Activated T-cell treated with anti-CD3 and anti-CD28 coated beads for 48 hours (primary cell): ENCODE measurements at regions not wholly inside any gene's neighbourhood (a gene's known extent, or its start where the extent isn't known, plus 50 kb on each side); places are given as distances from the start of the nearest gene placed in this dataset.

Source experiments
- DNase-seq: peaks from one replicate; pipeline ENCODE4 v3.0.0-alpha.2; 2020; ENCODE audit warnings: low read depth

DNA sequence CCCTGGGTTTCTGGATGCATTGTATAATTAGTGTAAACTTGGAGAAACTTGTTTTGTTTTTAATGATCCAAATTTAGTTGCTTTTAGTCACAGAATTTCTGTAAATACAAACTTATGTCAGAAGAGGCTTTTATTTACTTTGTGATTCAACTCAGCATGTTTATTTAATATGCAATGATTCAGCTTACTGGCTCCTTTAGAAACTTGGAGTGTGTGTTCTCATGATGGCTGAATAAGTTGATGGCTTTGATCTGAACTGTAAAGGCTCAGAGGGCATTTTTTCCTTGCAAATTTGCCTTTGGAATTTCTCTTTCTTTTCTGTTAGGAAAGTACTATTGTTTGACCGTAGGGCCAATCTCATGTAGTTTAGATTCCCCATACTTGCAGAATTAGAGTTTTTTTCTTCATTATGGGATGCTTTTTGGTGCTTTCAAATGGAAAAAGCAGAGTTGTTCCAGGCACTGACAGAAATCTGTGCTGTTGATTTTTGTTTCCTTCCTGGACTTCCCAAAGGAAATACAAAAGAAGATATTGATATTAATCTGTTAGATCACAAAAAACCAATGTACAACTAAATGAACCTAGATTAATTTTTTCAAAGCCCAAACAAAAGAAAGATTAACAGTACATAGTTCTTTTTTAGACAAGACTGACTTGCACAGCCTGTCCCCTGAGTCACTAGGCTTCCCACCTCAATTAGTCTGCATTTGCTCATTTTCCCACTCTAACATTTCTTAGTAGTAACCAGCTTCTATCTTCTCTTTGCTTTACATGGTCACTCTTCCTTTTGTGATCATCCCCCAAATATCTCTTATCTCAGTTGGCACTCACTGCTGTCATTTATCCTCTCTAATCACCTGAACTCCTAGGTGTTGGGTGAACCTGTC, 96.8 kb upstream of the AGR3 start:
- no peak for DNase-seq

DNA sequence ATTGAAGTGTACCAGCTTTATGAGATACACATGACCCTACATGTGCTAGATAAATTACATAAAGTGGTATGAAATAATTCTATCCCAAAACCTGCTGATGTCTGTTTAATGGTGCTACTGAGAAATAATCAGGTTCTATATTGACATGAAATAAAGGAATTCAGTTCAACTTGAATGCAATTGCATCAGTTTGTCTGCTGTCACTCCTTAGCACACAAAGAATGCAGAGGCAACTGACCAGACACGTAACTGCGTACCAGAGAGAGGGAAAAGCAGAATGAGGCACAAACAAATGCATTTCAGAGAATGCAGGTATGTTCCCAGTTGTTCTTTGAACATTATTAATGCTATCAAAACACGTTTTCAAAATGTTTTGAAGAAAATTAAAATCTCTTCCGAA, 98.8 kb upstream of the AGR3 start:
- no peak for DNase-seq

DNA sequence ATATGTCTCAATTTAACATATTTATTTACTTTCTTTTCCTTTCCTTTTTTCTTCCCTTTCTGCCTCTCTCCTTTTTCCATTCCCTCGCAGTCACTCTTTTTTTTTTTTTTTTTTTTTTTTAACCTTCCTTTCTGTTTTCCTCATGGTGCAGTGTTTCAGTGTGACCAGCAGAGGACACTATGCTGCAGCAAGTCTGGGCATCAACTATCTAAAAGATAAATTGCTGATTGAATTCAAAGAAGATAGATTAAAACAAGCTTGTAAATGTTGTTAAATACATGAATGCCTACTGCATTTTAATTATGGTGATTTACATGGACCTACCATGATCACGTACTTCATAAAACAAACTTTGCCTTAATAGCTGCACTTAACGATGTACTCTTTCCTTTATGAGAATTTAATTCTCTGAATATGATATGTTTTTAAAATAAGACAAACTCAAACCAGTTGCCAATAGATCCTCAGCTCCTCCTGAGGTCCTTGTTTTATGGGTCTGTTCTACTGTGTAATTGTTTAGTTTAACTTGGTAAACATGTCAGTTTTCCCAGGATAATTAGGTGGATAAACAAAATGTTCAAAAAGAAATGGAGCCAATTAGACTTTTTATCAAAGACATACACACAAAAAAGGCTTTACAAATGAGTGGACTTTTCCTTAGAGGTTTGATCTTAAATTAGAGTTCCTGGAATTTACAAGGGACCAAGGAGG, 101.0 kb upstream of the AGR3 start:
- no peak for DNase-seq

DNA sequence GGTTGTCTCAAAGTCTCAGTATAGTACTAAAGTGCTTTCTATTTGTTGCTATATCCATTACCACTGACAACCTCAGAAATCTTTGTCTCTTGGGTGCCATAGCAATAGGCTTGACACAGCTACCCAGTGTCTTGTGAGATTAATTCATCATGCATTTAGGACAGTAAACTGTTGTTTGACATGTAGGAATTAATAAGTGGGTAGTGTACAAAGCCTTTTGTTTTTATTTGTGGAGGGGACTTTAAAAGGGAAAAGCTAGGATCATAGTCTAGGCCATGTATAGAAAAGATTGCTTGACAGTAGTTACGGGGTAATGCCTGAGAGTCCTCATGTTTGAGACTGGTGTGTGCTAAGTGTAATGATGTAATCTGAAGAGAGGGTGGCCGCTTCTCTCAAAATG, 102.6 kb upstream of the AGR3 start:
- DNase-seq = no peak

DNA sequence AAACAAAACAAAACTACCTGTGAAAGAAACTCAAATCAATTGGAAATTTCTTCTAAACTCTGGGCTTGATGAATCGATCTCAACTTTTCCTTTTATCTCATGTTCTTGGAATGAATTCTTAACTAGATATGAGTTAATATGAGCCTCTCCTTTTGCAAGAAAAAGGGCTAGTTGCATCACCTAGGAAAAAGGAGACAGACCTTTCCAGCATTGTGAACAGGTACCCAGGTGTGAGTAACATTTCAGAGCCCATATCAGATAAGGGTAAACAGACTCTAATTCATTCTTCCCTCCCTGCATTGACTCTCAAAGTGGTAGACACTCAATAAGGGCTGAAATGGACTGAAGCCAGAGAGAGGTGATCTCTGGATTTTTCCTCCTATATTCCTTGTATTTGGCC, 103.8 kb upstream of the AGR3 start:
- DNase-seq = no peak

DNA sequence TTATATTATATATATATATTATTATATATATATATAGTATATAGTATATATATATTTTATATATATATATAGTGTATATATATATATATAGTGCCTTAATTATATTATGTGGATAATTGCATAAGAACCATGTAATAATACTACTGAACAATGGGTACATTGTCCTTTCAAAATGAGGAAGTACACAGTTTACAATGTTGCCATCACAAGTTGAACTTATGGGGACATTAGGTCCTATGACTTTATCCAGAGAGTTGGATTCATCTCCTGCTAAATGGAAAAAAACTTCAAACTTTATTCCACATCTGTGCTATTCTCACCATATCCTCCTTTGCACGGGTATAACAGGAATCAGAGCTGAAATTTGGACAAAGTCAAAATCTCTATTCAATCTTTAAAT, 105.0 kb upstream of the AGR3 start:
- DNase-seq = no peak

DNA sequence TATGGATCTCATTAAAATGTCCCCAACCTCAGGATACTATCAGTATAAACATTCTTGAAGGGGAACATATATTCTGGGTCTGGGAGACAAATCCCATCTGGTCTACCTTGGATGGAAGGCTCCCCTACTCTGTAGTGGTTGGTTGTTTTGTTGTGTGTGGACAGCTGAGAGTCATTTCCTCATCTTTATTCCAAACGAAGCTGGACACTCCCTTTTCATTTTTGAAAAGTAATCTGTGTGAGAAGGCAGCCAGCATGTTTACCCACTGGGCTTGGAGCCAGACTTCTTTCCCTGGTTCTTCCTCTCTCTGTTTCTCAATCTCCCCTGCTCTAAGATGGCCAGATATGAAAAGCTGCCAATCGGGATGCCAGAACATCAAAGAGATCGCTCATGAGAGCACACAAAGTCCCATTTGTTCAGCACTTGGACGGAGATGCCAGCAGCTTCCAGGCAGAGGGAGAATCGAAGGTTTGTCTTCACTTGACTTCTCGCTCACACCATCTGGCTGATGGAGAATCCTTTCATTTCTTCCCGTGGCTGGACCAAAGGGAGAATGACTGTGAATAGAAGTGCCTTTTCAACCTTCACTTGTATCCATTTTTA, 108.1 kb upstream of the AGR3 start:
- no peak for DNase-seq

DNA sequence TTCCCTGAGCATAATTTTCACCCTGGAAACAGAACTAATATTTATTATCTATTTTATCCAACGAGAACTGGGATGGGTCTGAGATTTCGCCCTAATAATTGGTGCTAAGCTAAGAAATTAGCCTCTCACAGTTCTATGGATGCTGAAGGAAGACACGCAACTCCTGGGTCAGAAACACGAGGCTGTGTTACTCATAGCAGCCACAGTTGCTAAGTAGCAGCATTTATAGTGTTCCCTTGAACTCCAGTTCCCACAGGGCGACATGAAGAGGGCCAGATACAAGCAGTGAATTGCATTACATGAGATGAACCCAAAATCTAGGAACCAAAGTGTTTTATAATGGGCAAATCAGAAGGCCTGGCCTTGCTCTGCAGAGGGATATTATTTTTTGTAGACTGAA, 109.8 kb upstream of the AGR3 start:
- no peak for DNase-seq

DNA sequence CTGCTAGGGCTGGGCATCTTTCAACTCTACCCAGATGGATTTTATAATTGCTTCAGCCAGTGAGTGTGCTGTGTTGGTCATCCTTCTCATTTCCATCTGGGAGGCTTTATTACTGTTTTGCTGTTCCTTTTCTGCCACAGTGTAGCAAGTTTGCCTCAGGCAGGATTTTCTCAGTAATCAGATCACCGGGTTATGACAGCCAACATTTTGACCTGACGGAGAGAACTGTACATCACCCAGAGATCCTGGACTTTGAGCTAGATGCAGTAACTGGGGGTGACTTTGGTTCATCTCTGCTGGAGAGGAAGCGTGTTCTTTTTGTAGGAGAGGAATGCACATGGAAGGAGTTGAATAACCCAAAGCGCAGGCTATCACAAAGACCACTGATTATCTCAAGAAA, 111.8 kb upstream of the AGR3 start:
- no peak for DNase-seq

DNA sequence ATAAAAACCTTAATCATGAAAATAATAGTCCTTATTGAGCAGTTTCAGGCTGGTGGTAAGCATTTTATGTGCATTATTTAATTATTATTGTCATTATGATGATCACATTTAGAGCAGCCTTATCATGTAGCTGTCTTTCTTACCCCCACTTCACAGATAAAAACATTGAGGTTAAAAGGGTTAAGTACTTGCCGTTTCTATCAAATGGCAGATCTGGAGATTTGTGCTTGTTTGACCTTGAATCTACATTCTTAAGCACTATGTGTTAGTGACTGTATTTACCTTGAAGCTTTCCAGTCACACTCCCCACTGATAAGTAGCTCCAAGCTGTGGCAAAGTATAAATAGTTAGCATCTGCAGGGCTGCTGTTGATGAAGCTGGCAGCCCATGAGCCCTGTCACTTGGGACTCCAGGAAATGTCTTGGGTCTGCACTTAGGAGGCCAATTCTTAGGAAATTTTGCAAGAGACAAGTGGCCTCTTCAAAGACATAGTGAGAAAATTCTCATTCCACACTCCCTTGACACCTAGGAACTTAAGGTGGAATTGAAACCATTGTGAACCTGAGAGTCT, 116.8 kb upstream of the AGR3 start:
- DNase-seq = no peak

DNA sequence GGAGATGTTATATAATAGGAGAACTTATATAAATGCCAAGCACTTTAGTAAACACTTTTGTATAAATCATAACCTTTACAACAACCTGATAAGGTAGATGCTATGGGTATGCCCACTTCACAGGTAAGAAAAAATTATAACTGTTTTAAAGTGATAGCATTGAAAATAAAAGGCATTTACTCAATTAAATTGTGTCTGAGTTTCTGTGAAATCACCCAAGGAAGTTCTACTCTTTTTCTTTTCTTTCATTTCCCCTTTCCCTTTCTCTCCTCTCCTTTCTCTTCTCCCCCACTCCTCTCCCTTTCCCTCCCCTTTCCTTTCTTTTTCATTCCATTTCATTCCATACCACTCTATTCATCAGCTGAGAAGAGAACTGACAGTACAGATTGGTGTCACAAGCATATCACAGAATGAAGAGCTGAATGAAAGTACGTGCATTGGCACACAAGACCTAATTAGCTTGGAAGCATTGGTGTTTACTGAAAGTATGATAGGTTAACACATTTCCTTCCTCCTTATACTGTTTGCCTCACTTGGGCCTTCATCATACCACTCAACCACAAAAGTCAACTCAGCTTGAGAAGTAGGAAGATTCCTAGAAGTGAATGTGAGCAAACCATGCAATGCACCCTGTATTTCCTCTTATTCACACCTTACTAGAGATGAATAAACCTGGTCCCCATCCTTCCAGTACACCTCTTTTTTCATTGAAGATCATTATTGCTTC, 117.9 kb upstream of the AGR3 start:
- no peak for DNase-seq

DNA sequence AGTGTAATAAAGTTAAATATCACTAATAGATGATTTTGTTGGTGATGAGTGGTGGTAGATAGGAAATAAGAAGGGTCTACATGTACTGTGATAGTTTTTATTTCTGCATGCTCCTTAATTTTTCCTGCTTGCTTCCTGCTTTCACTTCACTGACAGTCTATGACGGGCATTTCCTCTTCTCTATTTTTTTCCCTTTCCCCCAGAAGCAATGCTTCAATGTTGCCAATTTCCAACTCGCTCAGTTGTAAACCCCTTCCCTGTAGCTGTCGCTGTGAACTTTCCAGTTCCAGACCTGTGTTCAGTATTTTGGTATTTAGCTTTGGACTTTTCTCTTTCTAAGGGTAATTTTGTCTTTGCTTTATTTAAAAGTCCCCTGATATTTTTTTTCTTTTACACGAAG, 123.5 kb upstream of the AGR3 start:
- no peak for DNase-seq

DNA sequence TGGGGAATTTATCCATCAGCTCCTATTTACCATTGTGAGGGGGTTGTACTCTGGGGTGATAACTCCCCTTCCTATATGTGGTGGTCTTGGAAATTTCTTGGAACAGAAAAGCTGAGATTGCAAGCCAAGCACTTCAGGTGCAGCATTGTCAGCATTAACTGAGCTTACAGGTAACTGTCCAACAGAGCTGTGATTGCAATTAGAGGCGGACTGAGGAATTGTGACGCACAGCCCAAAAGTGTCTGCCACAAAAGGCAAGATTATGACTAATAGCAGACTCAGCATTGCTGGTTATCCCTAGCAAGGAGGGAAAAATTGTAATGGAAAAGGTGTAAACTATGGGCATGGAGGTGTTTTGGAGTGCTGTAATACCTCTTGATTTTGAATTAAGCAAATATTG, 126.1 kb upstream of the AGR3 start:
- no peak for DNase-seq

DNA sequence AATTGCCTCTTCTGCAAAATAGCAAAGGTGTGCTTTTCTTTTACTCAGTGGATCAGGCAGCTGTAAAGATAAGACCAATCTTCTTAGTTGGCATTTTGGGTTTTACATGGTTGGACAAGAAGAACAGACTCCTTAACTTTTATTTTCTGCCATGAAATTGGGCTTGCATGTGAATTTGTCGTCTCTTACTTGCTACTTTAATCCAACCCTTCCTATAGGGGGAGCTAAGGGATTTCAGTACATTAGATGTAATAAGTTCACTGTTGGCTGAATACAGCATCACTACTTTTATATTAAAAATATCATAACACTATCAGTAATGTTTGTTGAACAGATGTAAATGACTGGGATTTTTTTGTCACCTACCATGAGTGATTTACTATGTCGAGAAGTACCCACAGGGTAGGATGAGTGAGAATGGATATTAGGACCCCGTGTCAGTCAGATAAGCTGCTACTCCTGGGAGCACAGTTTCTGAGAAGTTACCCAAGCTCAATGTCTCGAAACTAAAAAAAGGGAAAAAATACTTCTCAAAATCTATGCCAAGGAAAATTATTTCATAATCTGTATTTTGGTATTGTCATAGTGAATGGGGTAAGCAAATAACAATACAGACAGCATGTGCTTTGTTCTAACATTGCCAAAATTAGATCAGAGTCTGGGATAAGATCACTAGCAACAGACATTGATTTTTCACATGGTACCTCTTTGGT, 127.4 kb upstream of the AGR3 start:
- no peak for DNase-seq

DNA sequence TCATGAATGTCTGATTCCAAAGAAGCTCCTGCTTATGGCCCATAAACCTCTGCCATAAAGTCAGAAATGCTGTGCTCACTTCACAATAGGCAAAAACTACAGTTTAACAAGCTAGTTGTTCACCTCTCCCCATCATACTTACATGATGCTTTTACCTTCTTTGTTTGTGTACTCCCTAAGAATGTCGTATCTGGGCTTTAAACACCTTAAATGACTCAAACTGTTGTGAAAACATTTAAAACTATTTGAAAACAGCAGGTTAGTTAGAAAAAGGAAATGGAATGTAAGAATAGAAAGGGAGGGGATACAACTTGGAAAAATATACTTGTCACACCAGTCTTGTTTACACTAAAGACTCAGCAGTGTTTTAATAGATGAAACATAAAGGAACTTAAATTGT, 128.2 kb upstream of the AGR3 start:
- no peak for DNase-seq

DNA sequence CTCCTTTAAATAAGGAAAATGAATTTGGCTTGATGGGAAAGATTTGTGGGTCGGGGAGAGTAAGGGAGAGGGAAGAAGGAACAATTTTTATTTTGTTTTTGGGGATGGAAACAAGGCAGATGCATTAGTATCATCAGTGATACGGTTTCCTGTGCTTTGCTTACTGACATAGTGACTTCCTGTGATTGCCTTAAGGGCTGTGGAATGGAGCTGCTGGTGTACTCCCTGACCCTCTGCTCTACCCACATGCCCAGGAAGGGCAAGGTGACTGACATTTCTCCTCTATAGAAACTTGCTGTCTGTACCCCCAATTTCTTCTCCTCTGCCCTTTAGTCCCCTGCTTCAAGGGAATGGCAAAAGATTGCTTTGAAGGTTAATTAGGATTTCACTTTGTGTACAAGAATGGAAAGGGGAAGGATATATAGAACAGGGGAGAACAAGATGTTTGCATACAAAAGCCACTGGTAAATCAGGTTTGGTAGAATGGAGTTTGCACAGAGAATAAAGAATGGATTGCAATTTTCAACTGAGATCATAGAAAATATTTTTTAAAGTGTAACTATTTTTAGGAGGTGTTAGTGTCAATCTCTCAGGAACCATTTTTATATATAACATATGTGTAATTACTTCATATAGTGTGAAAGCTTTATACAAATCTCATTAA, 129.0 kb upstream of the AGR3 start:
- no peak for DNase-seq

DNA sequence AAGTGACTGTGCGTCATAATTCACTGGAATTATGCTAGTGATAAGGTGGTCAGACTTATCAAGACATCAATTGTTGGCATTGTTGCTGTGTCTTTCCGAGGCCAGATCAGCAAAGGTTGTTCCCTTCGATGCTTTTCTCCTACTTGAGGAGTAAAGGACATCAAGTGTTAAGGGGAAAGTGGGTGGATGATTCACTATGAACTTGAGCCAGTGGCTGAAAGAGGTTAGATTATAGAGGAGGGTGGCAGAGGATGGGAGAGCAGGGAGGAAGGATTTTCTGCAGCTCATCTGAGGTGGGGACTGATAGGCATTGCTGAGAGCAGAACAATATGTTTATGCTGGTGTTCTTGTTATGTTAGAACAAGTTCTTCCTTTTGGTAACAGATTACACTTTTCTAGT, 131.4 kb upstream of the AGR3 start:
- DNase-seq = no peak

DNA sequence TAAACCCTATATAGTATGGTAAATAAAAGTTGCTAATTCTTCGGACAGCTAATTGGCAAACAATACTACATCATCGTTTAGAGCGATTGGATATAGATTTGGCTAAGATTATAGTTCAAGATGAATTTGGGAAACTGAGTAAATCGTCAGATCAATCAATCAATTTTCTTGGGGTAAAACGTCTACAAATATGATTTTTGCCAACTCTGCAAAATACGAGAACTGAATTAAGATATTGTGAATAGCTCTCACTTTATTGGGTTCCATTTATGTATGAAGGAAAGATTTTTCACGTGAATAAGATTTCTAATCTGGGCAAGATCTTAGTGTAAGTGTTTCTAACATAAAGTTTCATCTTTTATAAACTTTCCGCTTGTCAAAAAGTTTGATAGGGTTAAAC, 132.9 kb upstream of the AGR3 start:
- no peak for DNase-seq

DNA sequence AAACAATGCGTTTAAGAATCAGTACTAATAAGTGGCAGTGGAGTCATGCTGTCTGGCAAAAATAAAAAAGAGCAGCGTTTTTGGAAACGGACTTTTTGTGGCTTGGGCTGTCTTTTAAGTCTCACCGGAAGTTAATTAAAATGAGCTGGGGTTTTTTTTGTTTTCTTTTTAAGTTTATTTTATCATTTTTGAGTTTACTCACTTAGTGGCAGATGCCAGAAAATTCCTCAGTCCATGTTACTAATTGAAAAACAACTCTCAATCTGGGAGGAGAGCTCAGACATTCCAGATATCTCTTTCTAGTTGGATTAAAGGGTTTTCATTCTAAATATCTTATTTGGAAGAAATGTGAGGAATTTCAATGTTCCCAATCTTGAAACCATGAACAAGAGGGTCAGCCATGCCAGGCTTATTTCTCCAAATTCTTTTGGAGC, 133.8 kb upstream of the AGR3 start:
- no peak for DNase-seq

DNA sequence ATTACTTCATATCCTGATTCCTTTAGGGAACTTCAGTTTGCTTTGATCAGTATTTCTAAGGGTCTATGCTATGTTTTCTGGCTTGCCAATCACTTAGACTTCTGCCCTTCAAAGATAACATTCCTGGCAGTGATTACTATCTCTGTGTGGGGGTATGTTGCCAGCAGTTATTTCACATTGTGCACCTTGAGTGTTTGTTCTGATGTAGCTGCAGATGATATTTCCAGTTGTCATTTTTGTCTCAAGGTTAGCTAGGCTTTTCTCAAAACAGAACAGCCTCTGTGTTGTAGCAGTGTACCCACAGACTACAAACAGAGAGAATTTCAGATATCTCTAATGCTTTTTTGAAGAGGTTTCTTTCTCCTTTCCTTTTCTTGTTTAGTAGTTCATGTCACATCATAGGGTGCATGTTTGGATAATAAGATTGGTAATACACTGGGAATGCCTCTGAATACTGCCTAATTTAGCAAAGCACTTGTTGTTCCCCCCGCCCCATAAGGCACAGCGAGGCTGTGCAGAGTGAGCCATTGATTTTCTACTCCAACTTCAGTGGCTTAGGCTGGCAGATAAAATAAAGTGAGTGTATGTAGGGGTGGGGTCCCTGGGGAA, 134.7 kb upstream of the AGR3 start:
- DNase-seq = no peak

DNA sequence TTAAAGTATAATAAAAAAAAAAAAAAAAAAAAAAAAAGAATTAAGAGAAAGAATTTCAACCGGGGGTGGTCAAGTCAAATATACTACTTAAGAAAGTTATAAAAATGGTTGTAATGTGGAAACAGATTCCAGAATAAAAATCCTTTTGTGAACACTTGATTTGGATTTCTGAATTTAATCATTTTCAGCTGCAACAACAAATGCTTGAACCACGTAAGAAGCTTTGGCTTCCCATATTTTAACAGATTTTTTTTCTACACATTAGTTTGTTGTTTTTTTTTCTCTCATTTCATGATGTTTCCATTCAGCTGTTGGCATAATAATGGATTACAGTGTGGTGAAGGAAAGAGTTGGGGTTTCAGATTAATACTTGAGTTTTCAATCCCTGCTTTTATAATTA, 137.3 kb upstream of the AGR3 start:
- no peak for DNase-seq
